Tibial nerve (tissue), 3 donors: ENCODE measurements at regions not wholly inside any gene's neighbourhood (a gene's known extent, or its start where the extent isn't known, plus 50 kb on each side); places are given as distances from the start of the nearest gene placed in this dataset.

Experiments
- EP300 ChIP-seq, 2 donors: sonication (generic); formaldehyde crosslinking; IDR thresholded peaks; one replicate each; pipeline ENCODE4 v1.6.1; 2017; ENCODE audit warnings: antibody characterized with exemption in 2 of 2, mild to moderate bottlenecking in 1 of 2
- POLR2A ChIP-seq, 2 donors: fragments of 450-650 bp; IDR thresholded peaks; one replicate each; pipeline ENCODE4 v1.6.1; 2017; ENCODE audit warnings: antibody characterized with exemption in 2 of 2, mild to moderate bottlenecking in 2 of 2, moderate library complexity in 2 of 2

DNA sequence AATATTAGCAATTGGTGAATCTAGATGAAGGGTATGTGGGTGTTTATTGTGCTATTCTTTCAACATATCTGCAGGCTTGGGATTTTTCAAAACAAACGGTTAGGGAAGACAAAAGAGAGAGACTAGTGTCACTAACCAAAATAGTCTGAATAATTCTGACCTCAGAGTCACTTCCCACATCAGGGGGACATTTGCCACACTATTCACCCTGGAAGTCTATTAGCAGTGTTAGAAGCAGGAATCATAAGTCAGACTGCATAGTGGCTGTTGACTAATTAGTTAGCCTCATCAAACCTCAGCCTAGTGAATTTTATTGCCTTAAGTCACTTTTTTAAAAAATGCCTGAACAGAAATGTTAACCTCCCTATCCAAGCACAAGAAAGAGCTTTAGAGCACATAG, 169.2 kb upstream of the RGMB start:
- no peak for TF ChIP-seq POLR2A (IDR thresholded peaks at IDR 0.05)
- no peak for TF ChIP-seq EP300 (IDR thresholded peaks at IDR 0.05)
